ENCODE measurements at regions not wholly inside any gene's neighbourhood (a gene's known extent, or its start where the extent isn't known, plus 50 kb on each side); places are given as distances from the start of the nearest gene placed in this dataset.

DNA sequence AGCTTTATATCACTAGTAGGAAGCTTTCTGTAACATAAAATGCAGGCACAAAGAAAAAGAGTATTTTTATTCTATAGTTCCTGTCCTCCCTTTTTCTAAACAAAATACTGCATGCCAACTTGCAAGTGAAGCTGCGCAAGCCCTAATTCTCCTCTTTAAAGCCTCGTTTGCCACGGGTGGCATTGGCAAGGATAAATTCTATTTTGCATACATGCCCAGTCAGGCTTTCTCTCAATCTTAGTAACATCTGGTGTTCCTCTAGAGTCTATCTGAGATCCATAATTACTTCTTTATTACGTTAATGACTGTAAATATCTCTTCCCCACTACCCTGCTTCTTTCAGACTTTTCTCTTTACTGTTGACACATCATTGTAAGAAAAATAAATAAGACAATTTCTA is 97.1 kb upstream of the DAAM1 start:
- Histone ChIP-seq H2AFZ (ENCODE audit: low read depth, low read length) (no peak overlapping the region), H3K9me2 (ENCODE audit: insufficient read depth, low read length) (no peaks in the 10 kb centered on the region), H3K36me3 (ENCODE audit: insufficient read depth, low read length) (no peaks in the 10 kb centered on the region), H3K4me3 (ENCODE audit: low read length) (no peak overlapping the region), H3K4me2 (ENCODE audit: low read length) (no peak overlapping the region), H3K9me3 (ENCODE audit: low read length) (no peaks in the 10 kb centered on the region), H3K27me3 (ENCODE audit: insufficient read depth, low read depth, low read length) (no peaks in the 10 kb centered on the region), H3K27ac (ENCODE audit: low read length) (no peak overlapping the region), H3K79me2 (replicated peaks; ENCODE audit: insufficient read depth, low read length) (no peaks in the 10 kb centered on the region), H4K20me1 (ENCODE audit: insufficient read depth) (no peaks in the 10 kb centered on the region), H3F3A (ENCODE audit: insufficient read depth, low read length, poor library complexity, severe bottlenecking) (no peaks in the 10 kb centered on the region), H3K9ac (ENCODE audit: low read length) (no peak overlapping the region)
- TF ChIP-seq SMC3 (conservative IDR thresholded peaks at IDR 0.05; ENCODE audit: poor library complexity) (no peak), POLR2AphosphoS5 (IDR thresholded peaks at IDR 0.05) (no peak), REST (IDR thresholded peaks at IDR 0.05; ENCODE audit: borderline replicate concordance) (no peak)

GRCh38 chr14:59091976-59092375 is 96.5 kb upstream of the DAAM1 start:
- Histone ChIP-seq H3K9me3 (ENCODE audit: low read length) (no peaks in the 10 kb centered on the region), H3K27me3 (ENCODE audit: insufficient read depth, low read depth, low read length) (no peaks in the 10 kb centered on the region), H3K79me2 (replicated peaks; ENCODE audit: insufficient read depth, low read length) (no peaks in the 10 kb centered on the region), H2AFZ (ENCODE audit: low read depth, low read length) (no peak overlapping the region), H4K20me1 (ENCODE audit: insufficient read depth) (no peaks in the 10 kb centered on the region), H3K27ac (ENCODE audit: low read length) (no peak overlapping the region), H3K4me2 (ENCODE audit: low read length) (no peak overlapping the region), H3K9me2 (ENCODE audit: insufficient read depth, low read length) (no peaks in the 10 kb centered on the region), H3K9ac (ENCODE audit: low read length) (no peak overlapping the region), H3K36me3 (ENCODE audit: insufficient read depth, low read length) (no peaks in the 10 kb centered on the region), H3F3A (ENCODE audit: insufficient read depth, low read length, poor library complexity, severe bottlenecking) (no peaks in the 10 kb centered on the region), H3K4me3 (ENCODE audit: low read length) (no peak overlapping the region)
- TF ChIP-seq POLR2AphosphoS5 (IDR thresholded peaks at IDR 0.05) (no peak), REST (IDR thresholded peaks at IDR 0.05; ENCODE audit: borderline replicate concordance) (no peak), SMC3 (conservative IDR thresholded peaks at IDR 0.05; ENCODE audit: poor library complexity) (no peak), TAF1 (IDR thresholded peaks at IDR 0.05; ENCODE audit: low read depth) (no peak), EZH2 (IDR thresholded peaks at IDR 0.05; ENCODE audit: borderline replicate concordance, insufficient read depth, low read length, poor library complexity, severe bottlenecking) (no peak), RAD21 (conservative IDR thresholded peaks at IDR 0.05) (no peak), MXI1 (conservative IDR thresholded peaks at IDR 0.05; ENCODE audit: poor library complexity, severe bottlenecking) (no peak), EP300 (conservative IDR thresholded peaks at IDR 0.05; ENCODE audit: poor library complexity, severe bottlenecking) (no peak)
- TF ChIP-seq, protein P1, sequence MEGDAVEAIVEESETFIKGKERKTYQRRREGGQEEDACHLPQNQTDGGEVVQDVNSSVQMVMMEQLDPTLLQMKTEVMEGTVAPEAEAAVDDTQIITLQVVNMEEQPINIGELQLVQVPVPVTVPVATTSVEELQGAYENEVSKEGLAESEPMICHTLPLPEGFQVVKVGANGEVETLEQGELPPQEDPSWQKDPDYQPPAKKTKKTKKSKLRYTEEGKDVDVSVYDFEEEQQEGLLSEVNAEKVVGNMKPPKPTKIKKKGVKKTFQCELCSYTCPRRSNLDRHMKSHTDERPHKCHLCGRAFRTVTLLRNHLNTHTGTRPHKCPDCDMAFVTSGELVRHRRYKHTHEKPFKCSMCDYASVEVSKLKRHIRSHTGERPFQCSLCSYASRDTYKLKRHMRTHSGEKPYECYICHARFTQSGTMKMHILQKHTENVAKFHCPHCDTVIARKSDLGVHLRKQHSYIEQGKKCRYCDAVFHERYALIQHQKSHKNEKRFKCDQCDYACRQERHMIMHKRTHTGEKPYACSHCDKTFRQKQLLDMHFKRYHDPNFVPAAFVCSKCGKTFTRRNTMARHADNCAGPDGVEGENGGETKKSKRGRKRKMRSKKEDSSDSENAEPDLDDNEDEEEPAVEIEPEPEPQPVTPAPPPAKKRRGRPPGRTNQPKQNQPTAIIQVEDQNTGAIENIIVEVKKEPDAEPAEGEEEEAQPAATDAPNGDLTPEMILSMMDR (IDR thresholded peaks at IDR 0.05; ENCODE audit: poor library complexity, severe bottlenecking) = no peak
